Panc1 (cell line): ENCODE measurements at regions not wholly inside any gene's neighbourhood (a gene's known extent, or its start where the extent isn't known, plus 50 kb on each side); places are given as distances from the start of the nearest gene placed in this dataset.

Source experiments
- CTCF ChIP-seq: fragments of 450-650 bp; IDR thresholded peaks from 2 replicates; pipeline ENCODE4 v1.5.1; 2017; ENCODE audit warnings: mild to moderate bottlenecking
- POLR2AphosphoS5 ChIP-seq: IDR thresholded peaks from 2 replicates; pipeline ENCODE4 v1.6.1; 2012; ENCODE audit warnings: mild to moderate bottlenecking, low read depth, low read length, moderate library complexity
- REST ChIP-seq, 2 experiments: IDR thresholded peaks; 2 replicates each; pipeline ENCODE4 v1.6.1; 2011 to 2012; ENCODE audit warnings: low read depth in 2 of 2, control low read depth in 1 of 2, low read length in 1 of 2, mild to moderate bottlenecking in 1 of 2, moderate library complexity in 1 of 2; ENCODE audit not compliant: insufficient read depth in 1 of 2
- SIN3A ChIP-seq: IDR thresholded peaks from 2 replicates; pipeline ENCODE4 v1.6.1; 2012; ENCODE audit warnings: low read depth, mild to moderate bottlenecking, low read length, moderate library complexity, borderline replicate concordance; ENCODE audit not compliant: insufficient read depth
- TCF7L2 ChIP-seq: IDR thresholded peaks from 2 replicates; pipeline ENCODE4 v1.6.1; 2011; ENCODE audit warnings: mild to moderate bottlenecking, low read depth, low read length, inconsistent platforms

GRCh38 chr5:123997064-123997461 is 485.1 kb downstream of the CSNK1G3 start:
- no peak for TF ChIP-seq SIN3A
- TF ChIP-seq CTCF = no peak
- no peak for TF ChIP-seq REST (IDR thresholded peaks at IDR 0.05; ENCODE audit: insufficient read depth in 1 of 2, low read depth in 2 of 2, low read length in 1 of 2)
- no peak for TF ChIP-seq TCF7L2
- no peak for TF ChIP-seq POLR2AphosphoS5
